Progenitor cell of endocrine pancreas (in vitro differentiated cells): ENCODE measurements at regions not wholly inside any gene's neighbourhood (a gene's known extent, or its start where the extent isn't known, plus 50 kb on each side); places are given as distances from the start of the nearest gene placed in this dataset.

Source experiments
- DNase-seq: peaks from one replicate; pipeline ENCODE4 v3.0.0; 2021; ENCODE audit warnings: low spot score; ENCODE audit not compliant: unreplicated experiment
- H3K27ac Mint-ChIP-seq: 2 replicates; pipeline ENCODE4 v1.8.0; 2021; ENCODE audit warnings: mild to moderate bottlenecking, moderate library complexity, mixed read lengths
- H3K27me3 Mint-ChIP-seq: 2 replicates; pipeline ENCODE4 v1.8.0; 2021; ENCODE audit warnings: mixed read lengths
- H3K36me3 Mint-ChIP-seq: 2 replicates; pipeline ENCODE4 v1.8.0; 2022; ENCODE audit warnings: mixed read lengths; ENCODE audit not compliant: insufficient read depth
- H3K4me1 Mint-ChIP-seq: 2 replicates; pipeline ENCODE4 v1.8.0; 2021; ENCODE audit warnings: low read depth, mixed read lengths
- H3K4me3 Mint-ChIP-seq: 2 replicates; pipeline ENCODE4 v1.8.0; 2021; ENCODE audit warnings: low read depth, mild to moderate bottlenecking, moderate library complexity, mixed read lengths
- H3K9me3 Mint-ChIP-seq: 2 replicates; pipeline ENCODE4 v1.8.0; 2021; ENCODE audit warnings: low read depth, mixed read lengths
- TF ChIP-seq, protein P1 (sequence below): fragments of 200-600 bp; sonication (generic); IDR thresholded peaks from one replicate; pipeline ENCODE4 v1.5.0; 2021; ENCODE audit warnings: antibody characterized with exemption, mild to moderate bottlenecking; ENCODE audit not compliant: unreplicated experiment

DNA sequence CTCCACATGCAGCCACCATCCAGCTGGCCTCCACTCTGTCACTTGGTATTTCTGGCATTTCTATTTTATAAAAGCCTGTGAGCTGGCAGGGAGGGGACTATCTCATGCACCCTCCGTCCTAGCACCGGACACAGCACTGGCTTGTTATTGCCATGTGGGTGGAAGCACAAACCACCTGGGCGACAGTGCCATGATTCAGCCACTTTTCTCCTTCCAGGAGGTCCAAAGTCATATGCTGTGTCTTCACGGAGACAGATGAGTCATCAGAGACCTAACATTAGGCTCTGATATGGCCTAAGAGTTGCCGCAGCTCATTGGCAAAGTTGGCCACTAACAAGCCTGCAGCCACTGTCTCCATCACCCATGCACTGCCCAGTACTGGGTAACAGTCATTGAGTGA lies 1123.0 kb downstream of the VRK1 start:
- TF ChIP-seq, protein P1, sequence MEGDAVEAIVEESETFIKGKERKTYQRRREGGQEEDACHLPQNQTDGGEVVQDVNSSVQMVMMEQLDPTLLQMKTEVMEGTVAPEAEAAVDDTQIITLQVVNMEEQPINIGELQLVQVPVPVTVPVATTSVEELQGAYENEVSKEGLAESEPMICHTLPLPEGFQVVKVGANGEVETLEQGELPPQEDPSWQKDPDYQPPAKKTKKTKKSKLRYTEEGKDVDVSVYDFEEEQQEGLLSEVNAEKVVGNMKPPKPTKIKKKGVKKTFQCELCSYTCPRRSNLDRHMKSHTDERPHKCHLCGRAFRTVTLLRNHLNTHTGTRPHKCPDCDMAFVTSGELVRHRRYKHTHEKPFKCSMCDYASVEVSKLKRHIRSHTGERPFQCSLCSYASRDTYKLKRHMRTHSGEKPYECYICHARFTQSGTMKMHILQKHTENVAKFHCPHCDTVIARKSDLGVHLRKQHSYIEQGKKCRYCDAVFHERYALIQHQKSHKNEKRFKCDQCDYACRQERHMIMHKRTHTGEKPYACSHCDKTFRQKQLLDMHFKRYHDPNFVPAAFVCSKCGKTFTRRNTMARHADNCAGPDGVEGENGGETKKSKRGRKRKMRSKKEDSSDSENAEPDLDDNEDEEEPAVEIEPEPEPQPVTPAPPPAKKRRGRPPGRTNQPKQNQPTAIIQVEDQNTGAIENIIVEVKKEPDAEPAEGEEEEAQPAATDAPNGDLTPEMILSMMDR: no peak
- no peak for DNase-seq
- H3K27me3 Mint-ChIP-seq: peaks cover 8% of the 10 kb centered on the region
- H3K36me3 Mint-ChIP-seq: no peaks in the 10 kb centered on the region
- no peaks in the 10 kb centered on the region for H3K4me1 Mint-ChIP-seq
- H3K9me3 Mint-ChIP-seq: no peaks in the 10 kb centered on the region
- no peak overlapping the region for H3K4me3 Mint-ChIP-seq
- no peak overlapping the region for H3K27ac Mint-ChIP-seq

DNA sequence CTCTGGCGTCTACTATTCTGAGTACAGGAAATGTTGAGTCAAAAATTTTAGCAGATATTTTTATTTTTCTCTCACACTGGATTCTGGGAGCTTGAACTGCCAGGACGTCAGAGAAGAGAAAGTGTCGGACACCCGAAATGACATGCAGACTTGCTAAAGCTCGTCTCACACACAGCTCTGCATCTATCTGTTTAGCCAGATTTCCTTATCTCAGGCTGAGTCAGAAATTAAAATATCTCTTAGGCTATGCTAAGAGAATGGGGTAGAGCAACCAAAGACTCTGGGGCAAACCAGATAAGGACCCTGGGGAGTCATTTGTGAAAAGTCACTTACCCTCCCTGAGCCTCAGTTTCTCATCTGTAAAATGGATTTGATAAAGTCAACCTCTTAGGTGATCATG lies 1124.1 kb downstream of the VRK1 start:
- Mint-ChIP-seq H3K9me3 (no peaks in the 10 kb centered on the region), H3K27ac (no peak overlapping the region), H3K4me3 (no peak overlapping the region), H3K27me3 (peaks cover 5% of the 10 kb centered on the region), H3K4me1 (no peaks in the 10 kb centered on the region), H3K36me3 (no peaks in the 10 kb centered on the region)
- no peak for DNase-seq
- TF ChIP-seq, protein P1: no peak

DNA sequence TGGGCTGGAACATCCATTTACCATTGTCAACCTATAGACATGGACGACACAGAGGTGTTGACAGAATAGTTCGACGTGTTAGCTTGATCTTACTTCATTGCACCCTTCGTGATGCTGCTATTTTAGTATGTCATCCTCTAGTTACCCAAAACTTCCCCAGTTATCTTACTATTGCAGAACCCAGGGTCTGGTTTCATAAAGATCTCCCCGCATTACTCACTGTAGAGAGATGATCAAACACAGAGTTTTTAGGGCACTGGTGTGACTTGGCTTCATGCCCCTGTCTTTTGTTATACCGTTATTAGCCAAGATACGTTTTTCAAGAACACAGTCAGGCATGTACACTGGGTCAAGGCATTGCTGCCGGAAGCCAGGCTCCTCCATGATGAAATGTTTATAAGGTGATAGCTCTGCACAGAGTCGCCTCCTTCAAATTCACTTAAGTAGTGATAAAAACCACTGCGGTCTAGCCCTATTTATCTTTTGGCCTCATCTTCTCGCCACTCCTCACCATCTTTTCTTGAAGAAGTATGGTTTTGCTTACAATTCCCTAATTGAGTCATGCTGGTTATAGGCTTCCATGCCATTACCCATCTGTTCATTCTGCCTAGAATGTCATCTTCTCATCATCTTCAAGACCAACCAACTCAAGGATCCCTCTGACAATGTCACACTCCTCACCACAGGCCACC lies 1127.9 kb downstream of the VRK1 start:
- Mint-ChIP-seq H3K27ac (no peak overlapping the region), H3K9me3 (no peaks in the 10 kb centered on the region), H3K4me3 (no peak overlapping the region), H3K4me1 (no peaks in the 10 kb centered on the region), H3K36me3 (no peaks in the 10 kb centered on the region), H3K27me3 (peaks cover 5% of the 10 kb centered on the region)
- no peak for DNase-seq
- TF ChIP-seq, protein P1: no peak

DNA sequence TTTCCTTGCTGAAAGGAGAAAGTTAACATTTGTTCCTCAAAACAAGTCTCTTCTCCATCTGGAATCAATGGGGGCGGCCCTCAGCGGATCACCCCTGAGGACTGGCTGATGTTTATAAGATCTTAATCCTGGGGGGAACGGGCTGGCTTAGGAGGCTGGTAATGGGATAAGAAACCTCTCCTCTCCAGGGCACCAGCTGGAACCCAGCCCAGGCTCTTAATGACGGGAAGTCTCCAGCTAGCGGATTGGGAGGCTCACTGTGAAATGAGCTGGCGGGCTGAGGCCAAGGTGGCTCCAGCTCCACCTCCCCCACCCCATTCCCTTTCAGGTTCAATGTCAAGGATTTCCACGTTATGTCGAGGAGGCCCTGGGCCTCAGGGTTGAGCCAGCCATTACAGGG lies 1133.0 kb downstream of the VRK1 start:
- Mint-ChIP-seq H3K36me3 (no peaks in the 10 kb centered on the region), H3K27ac (no peak overlapping the region), H3K4me1 (no peaks in the 10 kb centered on the region), H3K27me3 (peaks cover 5% of the 10 kb centered on the region), H3K4me3 (no peak overlapping the region), H3K9me3 (no peaks in the 10 kb centered on the region)
- DNase-seq: no peak
- TF ChIP-seq, protein P1: no peak

DNA sequence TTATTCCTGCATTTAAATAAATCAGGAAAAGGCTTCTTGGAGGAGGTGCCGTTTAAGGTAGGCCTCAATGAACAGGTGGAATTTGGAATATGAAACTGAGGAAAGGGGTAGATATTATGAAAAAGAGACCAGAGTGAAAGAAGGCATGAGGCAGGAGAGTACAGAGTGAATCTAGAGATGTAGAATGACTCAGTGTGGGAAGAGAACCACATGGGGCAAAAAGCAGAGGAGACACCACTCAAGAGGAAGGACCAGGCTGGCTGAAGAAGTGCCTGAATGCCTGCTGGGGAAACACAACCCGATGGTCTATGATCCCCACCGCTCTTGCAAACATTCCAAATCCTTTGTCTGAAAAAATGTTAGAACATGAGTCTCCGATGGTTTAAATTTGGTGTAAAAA lies 1134.1 kb downstream of the VRK1 start:
- Mint-ChIP-seq H3K27ac (no peak overlapping the region), H3K4me1 (no peaks in the 10 kb centered on the region), H3K9me3 (no peaks in the 10 kb centered on the region), H3K36me3 (no peaks in the 10 kb centered on the region), H3K4me3 (no peak overlapping the region), H3K27me3 (peaks cover 5% of the 10 kb centered on the region)
- TF ChIP-seq, protein P1: no peak
- DNase-seq: no peak
